HG03280 (cell line): ENCODE measurements at regions not wholly inside any gene's neighbourhood (a gene's known extent, or its start where the extent isn't known, plus 50 kb on each side); places are given as distances from the start of the nearest gene placed in this dataset.
"Not testable (repeated sequence)": the region's sequence is repeated elsewhere in the genome, so short reads cannot be mapped to it uniquely, and the experiment has no call there.

Experiments used
- ATAC-seq: cut with Tn5 transposase; IDR thresholded peaks from one replicate; pipeline ENCODE4 v1.9.1; 2021; ENCODE audit warnings: mild to moderate bottlenecking, moderate library complexity; ENCODE audit not compliant: unreplicated experiment

GRCh38 chr6:140736231-140736630 is 1361.8 kb upstream of the CITED2 start:
- no peak for ATAC-seq

- ATAC-seq, result no peak
These were observed 1358.5 kb upstream of the CITED2 start for GRCh38 chr6:140732991-140733390.

- ATAC-seq, result no peak
These were observed 1357.7 kb upstream of the CITED2 start for GRCh38 chr6:140732155-140732554.

- no peak for ATAC-seq
These were observed 1357.3 kb upstream of the CITED2 start for GRCh38 chr6:140731741-140732140.

- no peak for ATAC-seq
These were observed 1355.1 kb upstream of the CITED2 start for GRCh38 chr6:140729521-140729920.

- ATAC-seq, result no peak
These were observed 1343.6 kb upstream of the CITED2 start for GRCh38 chr6:140718021-140718420.

GRCh38 chr6:140713495-140713894 is 1339.0 kb upstream of the CITED2 start:
- no peak for ATAC-seq

- no peak for ATAC-seq
These were observed 1336.7 kb upstream of the CITED2 start for GRCh38 chr6:140711019-140711613.

GRCh38 chr6:140708441-140708840 is 1334.0 kb upstream of the CITED2 start:
- no peak for ATAC-seq

GRCh38 chr6:140704008-140704407 is 1329.6 kb upstream of the CITED2 start:
- ATAC-seq, result not testable (repeated sequence)

- no peak for ATAC-seq
These were observed 1323.1 kb upstream of the CITED2 start for GRCh38 chr6:140697585-140697984.

- ATAC-seq, result no peak
These were observed 1310.5 kb upstream of the CITED2 start for GRCh38 chr6:140684776-140685550.

- ATAC-seq, result no peak
These were observed 1303.5 kb upstream of the CITED2 start for GRCh38 chr6:140677781-140678528.

- no peak for ATAC-seq
These were observed 1297.5 kb upstream of the CITED2 start for GRCh38 chr6:140671926-140672325.

- ATAC-seq, result no peak
These were observed 1295.6 kb upstream of the CITED2 start for GRCh38 chr6:140670021-140670420.

- ATAC-seq, result no peak
These were observed 1294.9 kb upstream of the CITED2 start for GRCh38 chr6:140669321-140669720.

GRCh38 chr6:140663772-140664171 is 1289.3 kb upstream of the CITED2 start:
- no peak for ATAC-seq

GRCh38 chr6:140663094-140663493 is 1288.6 kb upstream of the CITED2 start:
- no peak for ATAC-seq

- ATAC-seq, result no peak
These were observed 1287.2 kb upstream of the CITED2 start for GRCh38 chr6:140661691-140662090.

GRCh38 chr6:140660295-140660694 is 1285.8 kb upstream of the CITED2 start:
- no peak for ATAC-seq

GRCh38 chr6:140653972-140654371 is 1279.5 kb upstream of the CITED2 start:
- ATAC-seq, result no peak

GRCh38 chr6:140653506-140653905 is 1279.1 kb upstream of the CITED2 start:
- no peak for ATAC-seq
